ENCODE measurements at regions not wholly inside any gene's neighbourhood (a gene's known extent, or its start where the extent isn't known, plus 50 kb on each side); places are given as distances from the start of the nearest gene placed in this dataset.

DNA sequence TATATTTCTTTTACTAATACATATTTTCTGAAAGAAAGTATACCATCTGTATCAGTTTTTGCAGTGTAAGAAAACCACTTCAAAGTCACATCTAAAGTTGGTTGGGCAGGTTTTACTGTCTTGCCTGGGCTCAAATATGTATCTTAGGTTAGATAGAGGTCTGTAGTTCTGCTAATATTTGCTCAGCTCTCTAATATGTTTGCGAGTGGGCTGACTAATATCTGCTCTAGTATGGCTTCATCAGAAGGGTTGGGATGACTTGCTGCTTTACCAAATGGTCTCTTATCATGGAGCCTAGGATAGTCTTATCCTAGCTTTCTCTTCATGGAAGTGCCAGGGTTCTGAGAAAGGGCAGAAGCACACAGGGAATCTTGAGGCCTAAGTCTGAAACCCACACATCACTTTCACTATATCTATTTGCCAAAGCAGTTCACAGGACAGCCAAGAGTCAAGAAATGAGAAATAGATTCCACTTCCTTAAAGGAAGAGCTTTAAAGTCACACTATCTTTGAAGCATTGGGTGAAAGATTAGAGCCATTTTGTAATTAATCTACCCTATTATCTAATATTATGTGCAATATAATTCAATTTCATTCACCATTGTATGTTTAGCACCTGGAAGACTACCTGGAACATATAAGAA lies 610.0 kb downstream of the KCNJ3 start:
- no peak overlapping the region for H3K27ac ChIP-seq (ENCODE audit: low read length)
- H3K27me3 ChIP-seq (ENCODE audit: low read length): no peaks in the 10 kb centered on the region
- TF ChIP-seq EZH2phosphoT487 (IDR thresholded peaks at IDR 0.05; ENCODE audit: borderline replicate concordance, low read length): no peak
- no peaks in the 10 kb centered on the region for H3K9me2 ChIP-seq (replicated peaks; ENCODE audit: low read length)
- no peaks in the 10 kb centered on the region for H3F3A ChIP-seq (ENCODE audit: low read length, unreplicated experiment)
- POLR2A ChIA-PET (ENCODE audit: unreplicated experiment): no interaction called here
- H3K79me2 ChIP-seq (ENCODE audit: low read length): no peaks in the 10 kb centered on the region
- H2AFZ ChIP-seq (ENCODE audit: low read length): no peak overlapping the region
- H3K9me3 ChIP-seq (ENCODE audit: low read length): no peaks in the 10 kb centered on the region
- no peak overlapping the region for H3K4me2 ChIP-seq (ENCODE audit: low read length)
- H3K4me3 ChIP-seq (ENCODE audit: low read length): no peak overlapping the region
- H3K9ac ChIP-seq (ENCODE audit: low read length): no peak overlapping the region
- no peaks in the 10 kb centered on the region for H3K36me3 ChIP-seq (ENCODE audit: low read depth, low read length)
- H4K20me1 ChIP-seq (ENCODE audit: low read length): no peaks in the 10 kb centered on the region
- no TSS peak for BruUV-seq (replicated peaks)
- peak; percentile 98 for ATAC-seq
- intact Hi-C loops (cut with micrococcal nuclease): no loop called here
- no peaks in the 10 kb centered on the region for H3K4me1 ChIP-seq (ENCODE audit: insufficient read depth, low read length)
- DNase-seq: peak; percentile 52
- CTCF ChIA-PET: no interaction called here

GRCh38 chr2:155301221-155301620 lies 602.7 kb downstream of the KCNJ3 start:
- POLR2A ChIA-PET (ENCODE audit: unreplicated experiment): no interaction called here
- H3F3A ChIP-seq (ENCODE audit: low read length, unreplicated experiment): no peaks in the 10 kb centered on the region
- TF ChIP-seq EZH2phosphoT487 (IDR thresholded peaks at IDR 0.05; ENCODE audit: borderline replicate concordance, low read length) (no peak), EZH2 (IDR thresholded peaks at IDR 0.05; ENCODE audit: low read length, unreplicated experiment) (no peak)
- TF ChIP-seq, protein P1, sequence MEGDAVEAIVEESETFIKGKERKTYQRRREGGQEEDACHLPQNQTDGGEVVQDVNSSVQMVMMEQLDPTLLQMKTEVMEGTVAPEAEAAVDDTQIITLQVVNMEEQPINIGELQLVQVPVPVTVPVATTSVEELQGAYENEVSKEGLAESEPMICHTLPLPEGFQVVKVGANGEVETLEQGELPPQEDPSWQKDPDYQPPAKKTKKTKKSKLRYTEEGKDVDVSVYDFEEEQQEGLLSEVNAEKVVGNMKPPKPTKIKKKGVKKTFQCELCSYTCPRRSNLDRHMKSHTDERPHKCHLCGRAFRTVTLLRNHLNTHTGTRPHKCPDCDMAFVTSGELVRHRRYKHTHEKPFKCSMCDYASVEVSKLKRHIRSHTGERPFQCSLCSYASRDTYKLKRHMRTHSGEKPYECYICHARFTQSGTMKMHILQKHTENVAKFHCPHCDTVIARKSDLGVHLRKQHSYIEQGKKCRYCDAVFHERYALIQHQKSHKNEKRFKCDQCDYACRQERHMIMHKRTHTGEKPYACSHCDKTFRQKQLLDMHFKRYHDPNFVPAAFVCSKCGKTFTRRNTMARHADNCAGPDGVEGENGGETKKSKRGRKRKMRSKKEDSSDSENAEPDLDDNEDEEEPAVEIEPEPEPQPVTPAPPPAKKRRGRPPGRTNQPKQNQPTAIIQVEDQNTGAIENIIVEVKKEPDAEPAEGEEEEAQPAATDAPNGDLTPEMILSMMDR (conservative IDR thresholded peaks at IDR 0.05; ENCODE audit: low read depth, low read length): no peak
- peak; percentile 52 for DNase-seq
- CTCF ChIA-PET: no interaction called here
- H2AFZ ChIP-seq (ENCODE audit: low read length): no peak overlapping the region
- ATAC-seq: peak; percentile 67
- H3K36me3 ChIP-seq (ENCODE audit: low read depth, low read length): no peaks in the 10 kb centered on the region
- no TSS peak for BruUV-seq (replicated peaks)
- no peaks in the 10 kb centered on the region for H3K9me3 ChIP-seq (ENCODE audit: low read length)
- H3K4me2 ChIP-seq (ENCODE audit: low read length): no peak overlapping the region
- H3K9ac ChIP-seq (ENCODE audit: low read length): no peak overlapping the region
- intact Hi-C loops (cut with micrococcal nuclease): no loop called here
- H3K9me2 ChIP-seq (replicated peaks; ENCODE audit: low read length): no peaks in the 10 kb centered on the region
- no peaks in the 10 kb centered on the region for H3K4me1 ChIP-seq (ENCODE audit: insufficient read depth, low read length)
- no peaks in the 10 kb centered on the region for H4K20me1 ChIP-seq (ENCODE audit: low read length)
- H3K4me3 ChIP-seq (ENCODE audit: low read length): no peak overlapping the region
- no peak overlapping the region for H3K27ac ChIP-seq (ENCODE audit: low read length)
- no peaks in the 10 kb centered on the region for H3K27me3 ChIP-seq (ENCODE audit: low read length)
- no peaks in the 10 kb centered on the region for H3K79me2 ChIP-seq (ENCODE audit: low read length)

GRCh38 chr2:155298001-155298400 lies 599.5 kb downstream of the KCNJ3 start:
- intact Hi-C loops (cut with micrococcal nuclease): no loop called here
- no peak overlapping the region for H3K4me2 ChIP-seq (ENCODE audit: low read length)
- no peak overlapping the region for H3K9ac ChIP-seq (ENCODE audit: low read length)
- no peaks in the 10 kb centered on the region for H3K36me3 ChIP-seq (ENCODE audit: low read depth, low read length)
- no peaks in the 10 kb centered on the region for H4K20me1 ChIP-seq (ENCODE audit: low read length)
- no peaks in the 10 kb centered on the region for H3K79me2 ChIP-seq (ENCODE audit: low read length)
- H3K9me3 ChIP-seq (ENCODE audit: low read length): no peaks in the 10 kb centered on the region
- H3K27me3 ChIP-seq (ENCODE audit: low read length): no peaks in the 10 kb centered on the region
- H3K27ac ChIP-seq (ENCODE audit: low read length): no peak overlapping the region
- H3K9me2 ChIP-seq (replicated peaks; ENCODE audit: low read length): no peaks in the 10 kb centered on the region
- BruUV-seq (replicated peaks): no TSS peak
- TF ChIP-seq, protein P1 (conservative IDR thresholded peaks at IDR 0.05; ENCODE audit: low read depth, low read length): no peak
- TF ChIP-seq EZH2 (IDR thresholded peaks at IDR 0.05; ENCODE audit: low read length, unreplicated experiment) (no peak), EZH2phosphoT487 (IDR thresholded peaks at IDR 0.05; ENCODE audit: borderline replicate concordance, low read length) (no peak)
- DNase-seq (no peak), ATAC-seq (no peak)
- H3F3A ChIP-seq (ENCODE audit: low read length, unreplicated experiment): no peaks in the 10 kb centered on the region
- POLR2A ChIA-PET (ENCODE audit: unreplicated experiment): no interaction called here
- no peak overlapping the region for H2AFZ ChIP-seq (ENCODE audit: low read length)
- CTCF ChIA-PET: no interaction called here
- H3K4me1 ChIP-seq (ENCODE audit: insufficient read depth, low read length): no peaks in the 10 kb centered on the region
- H3K4me3 ChIP-seq (ENCODE audit: low read length): no peak overlapping the region
